ENCODE measurements at regions not wholly inside any gene's neighbourhood (a gene's known extent, or its start where the extent isn't known, plus 50 kb on each side); places are given as distances from the start of the nearest gene placed in this dataset.

- H3K4me3 Mint-ChIP-seq, result no peak overlapping the region
- no peak for TF ChIP-seq CTCF (conservative IDR thresholded peaks at IDR 0.05)
- H3K9me3 Mint-ChIP-seq, result no peaks in the 10 kb centered on the region
Observed at GRCh38 chr18:32621034-32621433, 150.4 kb upstream of the GAREM1 start.

DNA sequence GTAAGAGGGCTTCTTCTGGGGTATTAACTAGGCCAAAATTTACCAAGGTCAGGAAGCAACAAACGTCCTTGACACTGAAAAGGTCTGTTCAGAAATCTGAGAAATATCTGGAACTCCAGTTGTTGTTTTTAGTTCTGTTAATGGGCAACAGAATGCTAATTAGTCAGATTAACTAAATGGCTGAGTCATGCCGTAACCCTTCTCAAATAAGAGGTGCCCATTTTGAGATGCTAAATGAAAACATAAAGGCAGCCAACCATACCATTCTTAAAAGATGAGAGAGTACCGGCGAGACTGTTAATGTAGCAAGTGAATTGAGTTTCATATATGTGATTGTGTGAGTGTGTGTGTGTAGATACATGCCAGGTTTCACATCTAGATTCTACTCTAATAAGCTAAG, 147.9 kb upstream of the GAREM1 start:
- no peaks in the 10 kb centered on the region for H3K9me3 Mint-ChIP-seq
- no peak for TF ChIP-seq CTCF (conservative IDR thresholded peaks at IDR 0.05)
- DNase-seq (ENCODE audit: extremely low spot score, unreplicated experiment), result no peak
- no peak overlapping the region for H3K4me3 Mint-ChIP-seq
- H3K27ac Mint-ChIP-seq, result no peak overlapping the region
- H3K36me3 Mint-ChIP-seq, result no peaks in the 10 kb centered on the region
- H3K4me1 Mint-ChIP-seq (ENCODE audit: unreplicated experiment), result no peaks in the 10 kb centered on the region
- no peaks in the 10 kb centered on the region for H3K27me3 Mint-ChIP-seq

More at GRCh38 chr18:32621034-32621433, 150.4 kb upstream of the GAREM1 start:
- H3K27me3 Mint-ChIP-seq, result no peaks in the 10 kb centered on the region
- no peak for DNase-seq (ENCODE audit: extremely low spot score, unreplicated experiment)
- no peak overlapping the region for H3K27ac Mint-ChIP-seq
- no peaks in the 10 kb centered on the region for H3K36me3 Mint-ChIP-seq
- peaks cover under 1% of the 10 kb centered on the region for H3K4me1 Mint-ChIP-seq (ENCODE audit: unreplicated experiment)

GRCh38 chr18:32613821-32614220, 143.1 kb upstream of the GAREM1 start:
- no peaks in the 10 kb centered on the region for H3K36me3 Mint-ChIP-seq
- no peak overlapping the region for H3K27ac Mint-ChIP-seq
- H3K27me3 Mint-ChIP-seq, result no peaks in the 10 kb centered on the region
- no peak for DNase-seq (ENCODE audit: extremely low spot score, unreplicated experiment)
- TF ChIP-seq CTCF (conservative IDR thresholded peaks at IDR 0.05), result no peak
- no peaks in the 10 kb centered on the region for H3K4me1 Mint-ChIP-seq (ENCODE audit: unreplicated experiment)
- no peak overlapping the region for H3K4me3 Mint-ChIP-seq
- no peaks in the 10 kb centered on the region for H3K9me3 Mint-ChIP-seq

DNA sequence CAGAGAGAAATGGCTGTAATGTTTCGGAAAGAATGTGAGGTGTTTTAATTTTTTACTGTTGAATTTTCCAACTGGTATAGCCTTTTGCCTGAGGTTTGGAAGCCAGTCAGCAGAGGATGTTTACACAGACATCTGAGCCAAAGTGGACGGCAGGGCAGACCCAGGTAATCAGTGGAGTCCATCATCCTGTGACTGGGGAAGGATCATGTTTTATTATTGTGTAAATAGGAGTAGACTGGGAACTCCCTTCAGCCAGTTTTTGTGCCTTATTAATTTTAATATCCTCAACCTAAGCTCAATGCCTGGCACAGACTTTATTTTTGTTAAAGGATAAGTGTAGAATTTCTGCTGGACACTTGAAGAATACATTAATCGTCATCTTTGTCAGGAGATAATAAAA, 142.0 kb upstream of the GAREM1 start:
- no peaks in the 10 kb centered on the region for H3K27me3 Mint-ChIP-seq
- no peaks in the 10 kb centered on the region for H3K36me3 Mint-ChIP-seq
- no peaks in the 10 kb centered on the region for H3K9me3 Mint-ChIP-seq
- DNase-seq (ENCODE audit: extremely low spot score, unreplicated experiment), result no peak
- no peak overlapping the region for H3K4me3 Mint-ChIP-seq
- H3K27ac Mint-ChIP-seq, result no peak overlapping the region
- TF ChIP-seq CTCF (conservative IDR thresholded peaks at IDR 0.05), result no peak
- H3K4me1 Mint-ChIP-seq (ENCODE audit: unreplicated experiment), result no peaks in the 10 kb centered on the region

GRCh38 chr18:32610176-32610575, 139.5 kb upstream of the GAREM1 start:
- no peak for DNase-seq (ENCODE audit: extremely low spot score, unreplicated experiment)
- Mint-ChIP-seq H3K27ac (no peak overlapping the region), H3K9me3 (no peaks in the 10 kb centered on the region), H3K27me3 (no peaks in the 10 kb centered on the region), H3K4me3 (no peak overlapping the region), H3K36me3 (no peaks in the 10 kb centered on the region), H3K4me1 (ENCODE audit: unreplicated experiment) (no peaks in the 10 kb centered on the region)
- TF ChIP-seq CTCF (conservative IDR thresholded peaks at IDR 0.05), result no peak

- no peaks in the 10 kb centered on the region for H3K4me1 Mint-ChIP-seq (ENCODE audit: unreplicated experiment)
- no peaks in the 10 kb centered on the region for H3K9me3 Mint-ChIP-seq
- no peaks in the 10 kb centered on the region for H3K27me3 Mint-ChIP-seq
Observed at GRCh38 chr18:32607816-32608215, 137.1 kb upstream of the GAREM1 start.

More at GRCh38 chr18:32607816-32608215, 137.1 kb upstream of the GAREM1 start:
- H3K27ac Mint-ChIP-seq, result no peak overlapping the region
- no peaks in the 10 kb centered on the region for H3K36me3 Mint-ChIP-seq
- no peak for DNase-seq (ENCODE audit: extremely low spot score, unreplicated experiment)
- no peak for TF ChIP-seq CTCF (conservative IDR thresholded peaks at IDR 0.05)
- no peak overlapping the region for H3K4me3 Mint-ChIP-seq

Measured in type B pancreatic cell (in vitro differentiated cells).